WTC11 (cell line): ENCODE measurements at regions not wholly inside any gene's neighbourhood (a gene's known extent, or its start where the extent isn't known, plus 50 kb on each side); places are given as distances from the start of the nearest gene placed in this dataset.

Source experiments
- ATAC-seq: fragments of 200-7000 bp; cut with Tn5 transposase; 2 replicates; pipeline ENCODE4 v1.10.0; 2021; ENCODE audit warnings: mild to moderate bottlenecking, moderate library complexity
- CTCF ChIA-PET: fragments of 300-600 bp; sonication (Branson Sonifier 250); formaldehyde crosslinking; loops from one replicate; lab custom pipeline; 2021; ENCODE audit warnings: antibody characterized with exemption; lab: Charles Lee
- POLR2A ChIA-PET: fragments of 350-600 bp; sonication (Branson Sonifier 250); formaldehyde crosslinking; loops from one replicate; lab custom pipeline; 2021; ENCODE audit warnings: antibody characterized with exemption; lab: Charles Lee
- DNase-seq: peaks from one replicate; pipeline ENCODE4 v3.0.0; 2021; ENCODE audit warnings: low spot score
- H3K27ac Mint-ChIP-seq: 2 replicates; pipeline ENCODE4 v1.8.0; 2021; ENCODE audit warnings: mixed read lengths
- H3K27me3 Mint-ChIP-seq: 2 replicates; pipeline ENCODE4 v1.8.0; 2021; ENCODE audit warnings: low read depth, mild to moderate bottlenecking, moderate library complexity, mixed read lengths
- H3K36me3 Mint-ChIP-seq: 2 replicates; pipeline ENCODE4 v1.8.0; 2021; ENCODE audit warnings: mixed read lengths
- H3K4me1 Mint-ChIP-seq: 2 replicates; pipeline ENCODE4 v1.8.0; 2022; ENCODE audit warnings: mixed read lengths
- H3K4me3 Mint-ChIP-seq: 2 replicates; pipeline ENCODE4 v1.8.0; 2021; ENCODE audit warnings: mild to moderate bottlenecking, moderate library complexity, mixed read lengths
- H3K9me3 Mint-ChIP-seq: 2 replicates; pipeline ENCODE4 v1.8.0; 2021; ENCODE audit warnings: mixed read lengths
- ATF2 ChIP-seq: sonication (generic); formaldehyde crosslinking; IDR thresholded peaks from 2 replicates; pipeline ENCODE4 v1.8.1; 2022; ENCODE audit warnings: low read depth, missing genetic modification reagents, borderline replicate concordance
- CBFB ChIP-seq: sonication (generic); formaldehyde crosslinking; IDR thresholded peaks from 2 replicates; pipeline ENCODE4 v1.8.1; 2022; ENCODE audit warnings: mild to moderate bottlenecking, low read depth, missing genetic modification reagents
- CDX4 ChIP-seq: fragments of 250-450 bp; sonication (Bioruptor Pico); IDR thresholded peaks from 2 replicates; pipeline ENCODE4 v1.9.0; 2021; ENCODE audit warnings: moderate library complexity, mild to moderate bottlenecking, inconsistent platforms, borderline replicate concordance
- E2F1 ChIP-seq: sonication (generic); formaldehyde crosslinking; IDR thresholded peaks from 2 replicates; pipeline ENCODE4 v1.8.0; 2022; ENCODE audit warnings: mild to moderate bottlenecking, missing genetic modification reagents
- E2F5 ChIP-seq: sonication (generic); formaldehyde crosslinking; IDR thresholded peaks from 2 replicates; pipeline ENCODE4 v1.8.1; 2022; ENCODE audit warnings: mild to moderate bottlenecking, moderate library complexity, missing genetic modification reagents
- ESRRA ChIP-seq: sonication (generic); formaldehyde crosslinking; IDR thresholded peaks from 2 replicates; pipeline ENCODE4 v1.8.1; 2022; ENCODE audit warnings: mild to moderate bottlenecking, missing genetic modification reagents, borderline replicate concordance
- GRHL2 ChIP-seq: fragments of 250-450 bp; sonication (Bioruptor Pico); IDR thresholded peaks from 2 replicates; pipeline ENCODE4 v1.8.0; 2022; ENCODE audit warnings: mild to moderate bottlenecking, moderate library complexity; ENCODE audit not compliant: insufficient replicate concordance, severe bottlenecking
- JAZF1 ChIP-seq: fragments of 250-450 bp; sonication (Bioruptor Pico); IDR thresholded peaks from 2 replicates; pipeline ENCODE4 v1.9.0; 2021; ENCODE audit warnings: moderate library complexity, mild to moderate bottlenecking, inconsistent platforms
- NFE2L1 ChIP-seq: sonication (generic); formaldehyde crosslinking; IDR thresholded peaks from 2 replicates; pipeline ENCODE4 v1.8.1; 2023; ENCODE audit warnings: missing genetic modification reagents
- NR1H2 ChIP-seq: sonication (generic); formaldehyde crosslinking; IDR thresholded peaks from 2 replicates; pipeline ENCODE4 v1.9.0; 2021; ENCODE audit warnings: mild to moderate bottlenecking, moderate library complexity, missing genetic modification reagents
- TEAD1 ChIP-seq: sonication (generic); formaldehyde crosslinking; IDR thresholded peaks from 2 replicates; pipeline ENCODE4 v1.8.0; 2022; ENCODE audit warnings: mild to moderate bottlenecking, missing genetic modification reagents
- TEAD4 ChIP-seq: sonication (generic); formaldehyde crosslinking; IDR thresholded peaks from 2 replicates; pipeline ENCODE4 v1.8.0; 2022; ENCODE audit warnings: mild to moderate bottlenecking, missing genetic modification reagents
- ZBTB43 ChIP-seq: sonication (generic); formaldehyde crosslinking; IDR thresholded peaks from 2 replicates; pipeline ENCODE4 v1.8.1; 2023; ENCODE audit warnings: mild to moderate bottlenecking, missing genetic modification reagents
- ZNF121 ChIP-seq: sonication (generic); formaldehyde crosslinking; IDR thresholded peaks from 2 replicates; pipeline ENCODE4 v1.8.0; 2023; ENCODE audit warnings: missing genetic modification reagents
- ZNF317 ChIP-seq: sonication (generic); formaldehyde crosslinking; IDR thresholded peaks from 2 replicates; pipeline ENCODE4 v1.8.1; 2023; ENCODE audit warnings: low read depth, mild to moderate bottlenecking, moderate library complexity, missing genetic modification reagents, borderline replicate concordance
- ZNF423 ChIP-seq: fragments of 250-450 bp; sonication (Bioruptor Pico); IDR thresholded peaks from 2 replicates; pipeline ENCODE4 v2.1.2; 2022; ENCODE audit warnings: mild to moderate bottlenecking, moderate library complexity
- ZNF532 ChIP-seq: fragments of 250-450 bp; sonication (Bioruptor Pico); IDR thresholded peaks from 2 replicates; pipeline ENCODE4 v1.9.0; 2021; ENCODE audit warnings: mild to moderate bottlenecking, borderline replicate concordance

GRCh38 chr14:42441615-42442014 lies 834.9 kb downstream of the LRFN5 start (continued):
- TF ChIP-seq E2F1, result no peak
- no peak for TF ChIP-seq ZNF121 (CRISPR knock-in tag)
- TF ChIP-seq, all 79 proteins: peak for 0

- ChIA-PET CTCF (no interaction called here), POLR2A (no interaction called here)
- no peak for DNase-seq
- Mint-ChIP-seq H3K36me3 (peaks cover 6% of the 10 kb centered on the region), H3K4me3 (no peak overlapping the region), H3K27ac (no peak overlapping the region), H3K9me3 (peaks cover 20% of the 10 kb centered on the region), H3K4me1 (no peaks in the 10 kb centered on the region), H3K27me3 (no peaks in the 10 kb centered on the region)
- no peak for ATAC-seq
- TF ChIP-seq CDX4 (CRISPR knock-in tag) (no peak), GRHL2 (CRISPR knock-in tag) (no peak), NR1H2 (no peak), NFE2L1 (CRISPR knock-in tag) (no peak)
These were observed 831.1 kb downstream of the LRFN5 start for GRCh38 chr14:42437809-42438208.

- ATAC-seq (no peak), DNase-seq (no peak)
- ChIA-PET CTCF (no interaction called here), POLR2A (no interaction called here)
- no peaks in the 10 kb centered on the region for H3K4me1 Mint-ChIP-seq
- no peaks in the 10 kb centered on the region; the same call in 1 of the 2 replicates for H3K36me3 Mint-ChIP-seq
- peaks cover 16% of the 10 kb centered on the region for H3K9me3 Mint-ChIP-seq
- no peak overlapping the region for H3K27ac Mint-ChIP-seq
- H3K4me3 Mint-ChIP-seq, result no peak overlapping the region
- TF ChIP-seq ZNF532 (no peak), E2F5 (CRISPR knock-in tag) (no peak), ZNF423 (CRISPR knock-in tag) (no peak), ESRRA (CRISPR knock-in tag) (no peak)
- H3K27me3 Mint-ChIP-seq, result no peaks in the 10 kb centered on the region
These were observed 822.7 kb downstream of the LRFN5 start for GRCh38 chr14:42429401-42429800.

- no peak overlapping the region for H3K27ac Mint-ChIP-seq
- no peak for ATAC-seq
- H3K9me3 Mint-ChIP-seq, result peaks cover 14% of the 10 kb centered on the region
- no peaks in the 10 kb centered on the region for H3K36me3 Mint-ChIP-seq
- DNase-seq, result no peak
- no peaks in the 10 kb centered on the region for H3K4me1 Mint-ChIP-seq
- no peak overlapping the region for H3K4me3 Mint-ChIP-seq
- ChIA-PET POLR2A (no interaction called here), CTCF (no interaction called here)
- H3K27me3 Mint-ChIP-seq, result no peaks in the 10 kb centered on the region
- TF ChIP-seq JAZF1 (no peak), GRHL2 (CRISPR knock-in tag) (no peak), ATF2 (CRISPR knock-in tag) (no peak), TEAD1 (CRISPR knock-in tag) (no peak), ZBTB43 (CRISPR knock-in tag) (no peak), E2F1 (no peak), CBFB (no peak), TEAD4 (CRISPR knock-in tag) (no peak), ZNF317 (CRISPR knock-in tag) (no peak)
These were observed 822.3 kb downstream of the LRFN5 start for GRCh38 chr14:42428996-42429395.
